A549 (cell line): ENCODE measurements at regions not wholly inside any gene's neighbourhood (a gene's known extent, or its start where the extent isn't known, plus 50 kb on each side); places are given as distances from the start of the nearest gene placed in this dataset.

ENCODE experiments used
- ATAC-seq, 2 experiments: fragments of 200-7000 bp in 1 of 2; fragments of >200 bp in 1 of 2; cut with Nextera tagmentation in 1 of 2; cut with Tn5 transposase in 1 of 2; 3 replicates each; pipeline versions ENCODE4 v1.8.0 to v1.9.1; 2018 to 2020; ENCODE audit warnings: mild to moderate bottlenecking in 1 of 2, moderate library complexity in 1 of 2
- CTCF ChIA-PET: fragments of 300-600 bp; sonication (Branson Sonifier 250); formaldehyde crosslinking; extraction: SDS; loops from one replicate; lab custom pipeline; 2021; ENCODE audit warnings: antibody characterized with exemption, inconsistent platforms; lab: Yijun Ruan, JAX
- POLR2A ChIA-PET: fragments of 350-600 bp; formaldehyde crosslinking; extraction: SDS; loops from one replicate; lab custom pipeline; 2021; ENCODE audit warnings: antibody characterized with exemption, inconsistent platforms; lab: Yijun Ruan, JAX
- DNase-seq, 2 experiments: peaks; one replicate each; pipeline versions ENCODE4 v3.0.0 to v3.0.0-alpha.2; 2011 to 2016; ENCODE audit warnings: low read depth in 1 of 2, low spot score in 1 of 2
- FAIRE-seq: peaks from 2 replicates; lab custom pipeline; 2011; peaks lifted over from hg19 to GRCh38; lab: Jason Lieb, UNC
- H3K27ac ChIP-seq, 2 experiments: fragments of >200 bp; sonication (Bioruptor Twin); formaldehyde crosslinking; 3 replicates each; pipeline ENCODE4 v1.5.1; 2016 to 2017
- H3K4me1 ChIP-seq: fragments of >200 bp; sonication (Bioruptor Twin); formaldehyde crosslinking; 3 replicates; pipeline ENCODE4 v1.6.1; 2016
- H3K4me2 ChIP-seq: fragments of >200 bp; sonication (Bioruptor Twin); formaldehyde crosslinking; 3 replicates; pipeline ENCODE4 v1.6.1; 2016
- H3K4me3 ChIP-seq: fragments of >200 bp; sonication (Bioruptor Twin); formaldehyde crosslinking; 3 replicates; pipeline ENCODE4 v1.5.1; 2016
- H3K9me3 ChIP-seq: fragments of >200 bp; sonication (Bioruptor Twin); formaldehyde crosslinking; 3 replicates; pipeline ENCODE4 v1.6.1; 2016
- KDM5A ChIP-seq: fragments of 200-600 bp; sonication (generic); IDR thresholded peaks from 2 replicates; pipeline ENCODE4 v1.6.1; 2016; ENCODE audit warnings: antibody characterized with exemption, mild to moderate bottlenecking
- MAFK ChIP-seq: fragments of 450-650 bp; IDR thresholded peaks from 2 replicates; pipeline ENCODE4 v1.6.1; 2014; ENCODE audit not compliant: partially characterized antibody
- POLR2A ChIP-seq: IDR thresholded peaks from 2 replicates; pipeline ENCODE4 v1.6.1; 2012; ENCODE audit warnings: mild to moderate bottlenecking, low read length
- WGBS: methylation state at CpG from one replicate; pipeline ENCODE4 v1.1.6; 2017; ENCODE audit errors: missing lambda C conversion rate; 5-methylcytosine and 5-hydroxymethylcytosine counted together

GRCh38 chr13:37923236-37923635, 53.7 kb upstream of the TRPC4 start:
- Histone ChIP-seq H3K4me1 (no peaks in the 10 kb centered on the region), H3K9me3 (no peaks in the 10 kb centered on the region), H3K27ac (no peak overlapping the region), H3K4me3 (no peak overlapping the region), H3K4me2 (no peak overlapping the region)
- ATAC-seq = no peak
- POLR2A ChIA-PET = no interaction called here
- FAIRE-seq = no peak
- CTCF ChIA-PET = no interaction called here
- no peak for TF ChIP-seq KDM5A
- no peak for DNase-seq

GRCh38 chr13:37919329-37919880, 49.8 kb upstream of the TRPC4 start:
- H3K4me2 ChIP-seq = peak overlapping the region; percentile 32; the same call in 2 of the 3 replicates
- FAIRE-seq (no peak), ATAC-seq (no peak), DNase-seq (no peak)
- no peak overlapping the region for H3K4me3 ChIP-seq
- CTCF ChIA-PET = no interaction called here
- POLR2A ChIA-PET = no interaction called here
- H3K27ac ChIP-seq = no peak overlapping the region
- no peaks in the 10 kb centered on the region for H3K4me1 ChIP-seq
- WGBS = 7% methylated on average over 4 of the region's 4 CpGs
- no peaks in the 10 kb centered on the region for H3K9me3 ChIP-seq
- TF ChIP-seq POLR2A (no peak), MAFK (peak; percentile 55)
